22Rv1 (cell line): ENCODE measurements at regions not wholly inside any gene's neighbourhood (a gene's known extent, or its start where the extent isn't known, plus 50 kb on each side); places are given as distances from the start of the nearest gene placed in this dataset.

ENCODE experiments used
- CTCF ChIP-seq: fragments of 450-650 bp; IDR thresholded peaks from 2 replicates; pipeline ENCODE4 v1.5.1; 2017; ENCODE audit warnings: mild to moderate bottlenecking
- ZFX ChIP-seq: fragments of 450-650 bp; IDR thresholded peaks from 2 replicates; pipeline ENCODE4 v1.6.1; 2017; ENCODE audit warnings: antibody characterized with exemption, borderline replicate concordance

DNA sequence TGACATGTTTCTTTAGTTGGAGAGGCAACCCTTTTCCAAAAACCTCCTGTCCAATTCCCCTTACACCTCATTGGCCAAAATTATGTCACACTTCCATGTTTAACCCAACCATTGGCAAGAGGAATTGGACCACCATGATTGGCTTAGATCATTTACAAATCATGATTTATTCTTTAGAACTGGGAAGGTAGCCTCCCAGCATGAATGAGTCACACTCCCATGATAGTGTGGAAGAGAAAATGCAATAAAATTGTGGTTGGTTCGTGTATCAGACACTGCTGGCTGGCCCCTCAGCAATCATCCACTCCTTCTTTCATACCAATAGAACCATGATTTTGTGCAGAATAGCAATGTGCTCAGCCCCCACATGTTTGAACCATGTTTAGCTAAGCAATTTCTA lies 156.6 kb upstream of the ACVR2A start:
- no peak for TF ChIP-seq CTCF
- no peak for TF ChIP-seq ZFX
